ENCODE measurements at regions not wholly inside any gene's neighbourhood (a gene's known extent, or its start where the extent isn't known, plus 50 kb on each side); places are given as distances from the start of the nearest gene placed in this dataset.

DNA sequence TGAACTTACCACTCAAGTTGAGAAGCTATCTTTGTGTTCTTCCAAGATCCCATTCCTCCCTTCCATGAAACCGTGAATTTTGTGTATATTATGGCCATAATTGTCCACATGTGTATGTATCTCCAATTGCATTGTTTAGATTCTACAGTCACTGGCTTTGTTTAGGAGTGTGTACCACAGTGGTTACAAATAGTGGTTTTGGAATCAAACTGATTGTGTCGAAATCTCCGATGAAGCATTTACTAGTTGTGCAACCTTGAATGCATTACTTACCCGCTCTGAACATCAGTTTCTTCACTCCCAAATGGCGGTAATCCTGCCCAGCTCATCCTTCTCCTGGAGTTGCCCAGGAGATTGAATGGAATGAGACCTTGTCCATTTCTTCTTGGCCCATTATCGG is 145.0 kb upstream of the ZNF32 start:
- TF ChIP-seq, protein P1, sequence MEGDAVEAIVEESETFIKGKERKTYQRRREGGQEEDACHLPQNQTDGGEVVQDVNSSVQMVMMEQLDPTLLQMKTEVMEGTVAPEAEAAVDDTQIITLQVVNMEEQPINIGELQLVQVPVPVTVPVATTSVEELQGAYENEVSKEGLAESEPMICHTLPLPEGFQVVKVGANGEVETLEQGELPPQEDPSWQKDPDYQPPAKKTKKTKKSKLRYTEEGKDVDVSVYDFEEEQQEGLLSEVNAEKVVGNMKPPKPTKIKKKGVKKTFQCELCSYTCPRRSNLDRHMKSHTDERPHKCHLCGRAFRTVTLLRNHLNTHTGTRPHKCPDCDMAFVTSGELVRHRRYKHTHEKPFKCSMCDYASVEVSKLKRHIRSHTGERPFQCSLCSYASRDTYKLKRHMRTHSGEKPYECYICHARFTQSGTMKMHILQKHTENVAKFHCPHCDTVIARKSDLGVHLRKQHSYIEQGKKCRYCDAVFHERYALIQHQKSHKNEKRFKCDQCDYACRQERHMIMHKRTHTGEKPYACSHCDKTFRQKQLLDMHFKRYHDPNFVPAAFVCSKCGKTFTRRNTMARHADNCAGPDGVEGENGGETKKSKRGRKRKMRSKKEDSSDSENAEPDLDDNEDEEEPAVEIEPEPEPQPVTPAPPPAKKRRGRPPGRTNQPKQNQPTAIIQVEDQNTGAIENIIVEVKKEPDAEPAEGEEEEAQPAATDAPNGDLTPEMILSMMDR (optimal IDR thresholded peaks at IDR 0.05 in 1 of 3, IDR thresholded peaks at IDR 0.05 in 1 of 3, conservative IDR thresholded peaks at IDR 0.05 in 1 of 3; ENCODE audit: extremely low read depth in 1 of 3, insufficient read depth in 2 of 3, low read length in 3 of 3), result no peak
- TF ChIP-seq EZH2 (IDR thresholded peaks at IDR 0.05; ENCODE audit: low read length), result no peak
